ENCODE measurements at regions not wholly inside any gene's neighbourhood (a gene's known extent, or its start where the extent isn't known, plus 50 kb on each side); places are given as distances from the start of the nearest gene placed in this dataset.

DNA sequence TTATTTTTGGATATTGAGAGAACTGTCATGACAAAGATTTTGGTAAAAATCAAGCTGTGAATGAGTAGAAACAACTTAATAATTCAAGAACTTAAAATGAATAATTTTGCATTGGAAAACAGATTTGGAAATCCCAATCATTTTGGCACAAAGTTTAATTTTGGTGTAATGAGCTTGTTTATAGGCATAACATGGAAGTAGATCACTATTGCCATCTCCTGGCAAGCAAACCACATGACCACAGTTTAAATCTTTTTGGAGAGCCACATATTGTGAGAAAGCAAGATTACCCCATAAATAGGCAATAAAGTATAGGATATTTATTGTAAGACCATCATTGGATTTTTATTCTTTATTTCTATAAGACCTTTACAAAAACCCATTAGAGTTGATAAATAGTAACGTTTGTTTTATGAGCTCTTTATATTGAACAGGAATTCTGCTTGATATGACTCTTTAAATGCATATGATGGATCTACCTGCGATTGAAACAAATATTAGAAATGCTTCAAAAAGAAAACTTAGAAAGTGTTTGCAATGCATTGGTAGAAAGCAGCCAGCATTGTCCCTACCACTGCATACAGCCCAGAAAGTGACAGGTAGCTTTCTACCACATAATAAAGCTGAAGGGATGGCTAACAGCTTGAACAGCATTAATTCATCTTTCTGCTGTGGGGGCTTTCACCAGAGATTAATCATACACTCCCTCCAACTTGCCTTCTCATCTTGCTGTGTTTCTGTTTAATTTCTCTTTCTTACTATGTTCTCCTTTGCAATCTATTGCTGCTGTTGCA is 766.8 kb downstream of the TBL1XR1 start:
- DNase-seq (ENCODE audit: low read depth) = peak; percentile 21

GRCh38 chr3:176428552-176428951 is 768.7 kb downstream of the TBL1XR1 start:
- DNase-seq (ENCODE audit: low read depth) = no peak

GRCh38 chr3:176426371-176426770 is 770.9 kb downstream of the TBL1XR1 start:
- no peak for DNase-seq (ENCODE audit: low read depth)

DNA sequence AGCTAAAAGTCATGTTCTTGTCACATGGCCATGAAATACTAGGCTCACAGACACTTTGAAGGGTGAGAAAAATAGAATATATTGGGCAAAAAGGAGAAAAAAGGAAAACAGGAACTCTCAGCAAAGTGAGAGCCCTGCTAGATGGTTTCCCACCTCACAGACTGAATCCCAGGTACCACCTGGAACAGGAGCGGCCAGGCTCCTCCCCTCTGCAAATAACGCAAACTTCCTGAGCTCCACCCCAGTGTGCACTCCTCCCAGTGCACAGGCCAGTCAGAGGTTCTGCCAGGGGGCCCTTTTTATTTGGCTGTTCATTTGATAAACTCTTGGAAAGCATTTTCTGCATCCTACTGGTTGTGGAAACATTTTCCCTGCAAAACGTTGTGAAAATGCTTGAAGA is 780.4 kb downstream of the TBL1XR1 start:
- no peak for DNase-seq (ENCODE audit: low read depth)

DNA sequence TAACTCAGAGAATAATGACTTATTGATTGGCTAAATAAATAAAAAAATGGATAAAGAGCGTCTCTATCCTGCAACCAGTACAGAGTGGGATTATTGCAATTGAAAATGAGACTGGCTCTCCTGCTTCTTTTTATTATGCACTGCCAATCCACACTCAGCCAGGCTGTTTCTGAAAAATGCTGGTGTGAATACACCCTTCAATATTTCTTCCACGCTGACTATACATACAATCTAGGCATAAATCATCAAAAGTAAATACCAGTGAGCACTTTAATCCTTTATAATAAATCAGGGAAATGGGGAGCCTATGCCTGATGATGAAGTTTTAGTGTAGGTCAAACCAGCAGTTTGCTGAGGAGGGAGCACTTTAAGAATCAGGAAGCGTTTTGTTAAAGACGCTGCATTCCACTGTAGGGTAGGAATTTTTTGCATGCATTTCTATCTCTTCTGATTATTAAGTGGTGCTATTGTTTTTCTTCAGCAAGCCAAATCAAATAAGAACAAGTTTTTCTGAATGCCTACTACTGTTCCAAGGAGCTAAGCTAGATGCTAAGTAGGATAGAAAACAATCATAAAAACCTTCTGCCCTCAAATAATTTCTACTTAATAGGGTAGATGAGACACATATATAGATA is 781.5 kb downstream of the TBL1XR1 start:
- DNase-seq (ENCODE audit: low read depth) = no peak

DNA sequence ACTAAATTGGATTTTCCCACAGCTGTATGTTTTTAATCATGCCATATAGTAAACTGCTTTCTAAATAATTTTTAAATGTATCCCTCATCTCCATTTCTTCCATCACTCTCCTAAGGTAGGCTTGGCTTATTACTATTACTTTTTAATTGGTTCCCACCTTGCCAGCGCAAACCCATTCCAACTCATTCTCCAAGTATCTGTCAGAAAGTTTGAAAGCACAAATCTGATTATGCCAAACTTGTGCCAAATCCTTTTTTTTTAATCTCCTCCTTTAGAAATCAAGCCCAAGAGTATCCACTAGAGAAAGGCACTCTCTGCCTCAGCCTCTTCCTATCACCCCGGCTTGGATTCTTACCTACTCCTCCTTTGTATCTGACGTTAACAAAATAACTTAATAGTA is 784.5 kb downstream of the TBL1XR1 start:
- no peak for DNase-seq (ENCODE audit: low read depth)

- DNase-seq (ENCODE audit: low read depth) = no peak
Measured at GRCh38 chr3:176403531-176403930, 793.8 kb downstream of the TBL1XR1 start.

- DNase-seq (ENCODE audit: low read depth) = no peak
Measured at GRCh38 chr3:176401211-176401610, 796.1 kb downstream of the TBL1XR1 start.

- no peak for DNase-seq (ENCODE audit: low read depth)
Measured at GRCh38 chr3:176399193-176399592, 798.1 kb downstream of the TBL1XR1 start.

DNA sequence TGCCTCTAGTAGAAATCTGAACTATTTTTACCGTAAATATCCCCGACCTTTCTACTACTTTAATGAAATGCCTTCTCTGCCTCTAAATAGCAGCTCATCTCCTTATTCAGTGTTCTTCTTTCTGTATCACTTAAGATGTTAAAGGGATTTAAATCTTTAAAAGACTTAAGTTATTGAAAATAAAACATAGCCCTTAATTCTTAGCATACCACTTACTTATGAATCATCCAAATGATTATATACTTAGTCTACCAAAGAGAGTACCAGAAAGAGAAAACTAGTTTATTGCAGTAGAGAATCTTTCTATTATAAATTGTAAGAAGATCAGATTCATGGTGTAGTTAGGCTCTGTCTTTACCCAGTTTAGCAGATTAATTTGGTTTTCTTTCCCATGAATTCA is 802.0 kb downstream of the TBL1XR1 start:
- no peak for DNase-seq (ENCODE audit: low read depth)

- no peak for DNase-seq (ENCODE audit: low read depth)
Measured at GRCh38 chr3:176378789-176379188, 818.5 kb downstream of the TBL1XR1 start.

GRCh38 chr3:176376531-176376930 is 820.8 kb downstream of the TBL1XR1 start:
- DNase-seq (ENCODE audit: low read depth) = no peak

DNA sequence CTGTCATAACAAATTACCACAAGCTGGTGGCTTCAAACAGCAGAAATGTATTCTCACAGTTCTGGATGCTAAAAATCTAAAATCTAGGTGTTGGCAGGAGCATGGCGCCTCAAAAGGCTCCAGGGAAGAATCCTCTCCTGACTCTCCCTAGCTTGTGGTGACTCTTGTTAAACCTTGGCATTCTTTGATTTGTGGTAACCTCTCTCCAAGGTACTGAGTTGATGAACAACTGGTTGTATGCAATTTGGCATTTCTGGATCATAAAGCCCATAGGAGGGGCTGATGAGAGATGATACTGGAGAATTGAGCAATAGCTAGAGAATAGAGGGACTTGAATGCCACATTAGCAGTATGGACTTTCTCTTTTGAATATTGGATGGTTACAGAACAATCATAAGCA is 821.8 kb downstream of the TBL1XR1 start:
- no peak for DNase-seq (ENCODE audit: low read depth)

DNA sequence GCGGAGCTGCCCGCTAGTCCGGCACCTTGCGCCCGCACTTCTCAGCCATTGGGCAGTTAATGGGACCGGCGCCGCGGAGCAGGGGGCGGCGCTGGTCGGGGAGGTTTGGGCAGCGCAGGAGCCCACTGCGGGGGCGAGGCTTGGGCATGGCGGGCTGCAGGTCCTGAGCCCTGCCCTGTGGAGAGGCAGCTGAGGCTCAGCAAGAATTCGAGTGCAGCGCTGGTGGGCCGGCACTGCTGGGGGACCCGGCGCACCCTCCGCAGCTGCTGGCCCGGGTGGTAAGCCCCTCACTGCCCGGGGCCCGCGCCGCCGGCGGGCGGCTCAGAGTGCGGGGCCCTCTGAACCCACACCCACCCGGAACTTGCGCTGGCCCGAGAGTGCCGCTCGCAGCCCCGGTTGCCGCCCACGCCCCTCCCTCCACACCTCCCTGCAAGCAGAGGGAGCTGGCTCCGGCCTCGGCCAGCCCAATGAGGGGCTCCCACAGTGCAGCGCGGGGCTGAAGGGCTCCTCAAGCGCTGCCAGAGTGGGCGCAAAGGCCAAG is 835.0 kb downstream of the TBL1XR1 start:
- no peak for DNase-seq (ENCODE audit: low read depth)

DNA sequence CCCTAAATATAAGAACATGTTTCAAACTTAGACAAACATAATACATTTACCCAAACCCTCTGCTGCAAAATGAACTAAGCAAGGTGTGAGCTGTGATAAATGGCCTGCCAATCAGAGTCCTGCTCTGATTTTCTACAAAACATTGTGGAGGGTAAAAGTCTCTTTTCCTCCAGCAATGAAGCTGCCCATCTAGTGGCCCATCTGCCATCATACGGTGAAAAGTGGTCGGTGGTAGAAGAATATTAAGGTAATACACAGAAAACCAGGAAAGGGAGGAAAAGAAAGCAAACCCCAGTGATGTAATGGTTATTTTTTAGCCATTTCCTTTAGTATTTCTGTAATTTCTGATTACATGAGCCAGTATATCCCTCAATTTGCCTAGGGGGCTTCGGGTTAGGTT is 838.1 kb downstream of the TBL1XR1 start:
- no peak for DNase-seq (ENCODE audit: low read depth)

GRCh38 chr3:176357891-176358290 is 839.4 kb downstream of the TBL1XR1 start:
- DNase-seq (ENCODE audit: low read depth) = no peak

- DNase-seq (ENCODE audit: low read depth) = no peak
Measured at GRCh38 chr3:176354843-176355242, 842.4 kb downstream of the TBL1XR1 start.

DNA sequence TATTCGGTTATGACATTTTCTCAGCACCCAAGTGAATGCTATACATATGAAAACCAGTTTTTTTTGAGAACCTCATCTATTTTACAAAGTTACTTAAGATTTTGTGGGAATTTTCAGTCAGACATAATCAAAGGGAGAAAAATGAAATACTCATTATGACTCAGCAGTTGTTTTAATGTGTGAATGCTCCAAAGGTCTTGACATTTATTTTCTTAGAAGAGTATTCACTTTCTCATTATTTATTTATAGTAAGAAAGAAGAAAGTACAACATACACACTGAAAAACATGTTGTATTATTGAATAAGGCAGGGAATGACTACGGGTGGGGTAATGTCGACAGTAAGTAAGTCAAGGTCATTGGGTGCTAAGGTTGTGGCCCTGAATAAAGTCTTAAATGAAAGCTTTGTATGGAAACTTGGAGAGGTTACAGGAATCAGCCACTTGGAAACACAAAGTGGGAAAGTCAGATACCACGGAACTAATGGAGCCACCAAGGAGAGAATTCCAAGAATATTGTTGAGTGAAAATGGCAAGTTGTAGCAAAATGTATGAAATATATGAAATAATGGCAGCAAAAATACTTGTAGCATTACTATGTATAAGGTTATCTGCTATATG is 844.5 kb downstream of the TBL1XR1 start:
- DNase-seq (ENCODE audit: low read depth) = peak; percentile 6

DNA sequence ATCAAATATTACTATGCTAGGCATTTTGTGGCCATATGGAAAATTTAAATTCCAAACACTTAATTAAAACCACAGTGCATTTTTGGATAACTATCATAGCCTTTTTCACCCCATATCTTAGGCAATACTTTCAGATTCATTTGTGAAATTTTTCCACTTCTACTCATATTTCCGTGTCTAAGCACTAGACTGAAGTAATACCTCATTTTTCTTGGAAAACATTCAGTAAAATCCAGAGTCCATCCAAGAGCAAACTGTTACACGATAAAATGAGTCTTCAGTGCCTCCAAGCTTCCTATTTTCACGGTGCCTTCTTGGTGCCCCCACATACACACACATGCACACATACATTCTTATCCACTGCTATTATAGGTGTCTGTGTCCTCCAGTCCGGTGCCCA is 845.9 kb downstream of the TBL1XR1 start:
- DNase-seq (ENCODE audit: low read depth) = peak; percentile 44

- no peak for DNase-seq (ENCODE audit: low read depth)
Measured at GRCh38 chr3:176349706-176350105, 847.6 kb downstream of the TBL1XR1 start.

DNA sequence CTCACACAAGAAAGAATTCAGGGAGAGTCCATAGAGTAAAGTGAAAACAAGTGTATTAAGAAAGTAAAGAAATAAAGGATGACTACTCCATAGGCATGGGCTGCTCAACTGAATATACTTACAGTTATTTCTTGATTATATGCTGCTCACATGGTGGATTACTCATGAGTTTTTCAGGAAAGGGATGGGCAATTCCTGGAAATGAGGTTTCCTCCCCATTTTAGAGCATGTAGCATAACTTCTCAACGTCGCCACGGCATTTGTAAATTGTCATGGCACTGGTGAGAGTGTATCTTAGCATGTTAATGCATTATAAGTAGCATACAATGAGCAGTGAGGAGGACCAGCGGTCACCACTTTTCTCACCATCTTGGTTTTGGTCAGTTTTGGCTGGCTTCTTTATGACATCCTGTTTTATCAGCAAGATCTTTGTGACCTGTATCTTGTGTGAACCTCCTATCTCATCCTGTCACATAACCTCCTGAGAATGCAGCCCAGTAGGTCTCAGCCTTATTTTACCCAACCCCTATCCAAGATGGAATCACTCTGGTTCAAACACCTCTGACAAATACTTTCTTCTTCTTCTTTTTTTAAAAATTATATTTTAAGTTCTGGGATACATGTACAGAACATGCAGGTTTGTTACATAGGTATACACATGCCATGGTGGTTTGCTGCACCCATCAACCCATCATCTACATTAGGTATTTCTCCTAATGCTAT is 849.7 kb downstream of the TBL1XR1 start:
- no peak for DNase-seq (ENCODE audit: low read depth)

DNA sequence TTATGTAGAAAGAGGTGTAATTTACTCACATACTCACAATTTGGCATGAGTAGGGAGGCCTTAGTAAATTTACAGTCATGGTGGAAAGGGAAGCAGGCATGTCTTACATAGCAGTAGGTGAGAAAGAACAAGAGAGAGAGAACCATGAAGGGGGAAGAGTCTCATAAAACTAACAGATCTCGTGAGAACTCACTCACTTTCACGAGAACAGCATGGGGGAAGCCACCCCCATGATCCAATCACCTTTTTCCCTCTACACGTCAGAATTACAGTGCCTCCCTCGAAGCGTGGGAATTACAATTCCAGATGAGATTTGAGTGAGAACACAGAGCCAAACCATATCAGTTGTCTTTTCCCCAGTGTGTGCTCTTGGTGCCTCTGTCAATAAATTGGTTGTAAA is 855.3 kb downstream of the TBL1XR1 start:
- DNase-seq (ENCODE audit: low read depth) = no peak

All from GM04503 (cell line).